Peyer's patch (tissue), 4 donors: ENCODE measurements at regions not wholly inside any gene's neighbourhood (a gene's known extent, or its start where the extent isn't known, plus 50 kb on each side); places are given as distances from the start of the nearest gene placed in this dataset.

Experiments used
- DNase-seq, 3 donors: peaks; one replicate each; pipeline ENCODE4 v3.0.0-alpha.2; 2017 to 2019
- H3K27ac ChIP-seq, 4 donors: fragments of 200-600 bp; sonication (generic); one replicate each; pipeline ENCODE4 v1.5.1; 2016 to 2019
- H3K27me3 ChIP-seq, 2 donors: fragments of 200-600 bp; sonication (generic); one replicate each; pipeline ENCODE4 v1.5.1; 2019
- H3K36me3 ChIP-seq, 3 donors: fragments of 200-600 bp; sonication (generic); one replicate each; pipeline ENCODE4 v1.5.1; 2016 to 2019
- H3K4me1 ChIP-seq, 4 donors: fragments of 200-600 bp; sonication (generic); one replicate each; pipeline ENCODE4 v1.5.1; 2016 to 2019
- H3K4me3 ChIP-seq, 4 donors: fragments of 200-600 bp; sonication (generic); 1 replicate in 3 of 4; 2 replicates in 1 of 4; pipeline ENCODE4 v1.5.1; 2016 to 2019; ENCODE audit warnings: mild to moderate bottlenecking in 1 of 4
- H3K9me3 ChIP-seq, 4 donors: fragments of 200-600 bp; sonication (generic); one replicate each; pipeline ENCODE4 v1.5.1; 2016 to 2019; ENCODE audit warnings: mild to moderate bottlenecking in 1 of 4
- CTCF ChIP-seq, 6 experiments: fragments of 450-650 bp in 4 of 6; fragments of 200-600 bp in 2 of 6; sonication (generic) in 1 of 6; IDR thresholded peaks; one replicate each; pipeline ENCODE4 v1.5.1; 2017 to 2019; ENCODE audit warnings: antibody characterized with exemption in 6 of 6, mild to moderate bottlenecking in 3 of 6, moderate library complexity in 1 of 6
- POLR2A ChIP-seq, 2 donors: fragments of 450-650 bp; IDR thresholded peaks; one replicate each; pipeline ENCODE4 v1.5.1; 2017; ENCODE audit warnings: antibody characterized with exemption in 2 of 2, mild to moderate bottlenecking in 2 of 2, moderate library complexity in 2 of 2

- peak overlapping the region in 2 of 4 donors; percentile 12 to 26 for H3K27ac ChIP-seq
- H3K4me1 ChIP-seq, result peaks cover 0 to 10% (median 0%) of the 10 kb centered on the region in 4 donors
- no peaks in the 10 kb centered on the region for H3K9me3 ChIP-seq
- no peak for DNase-seq
- H3K4me3 ChIP-seq, result no peak overlapping the region
- H3K36me3 ChIP-seq, result no peaks in the 10 kb centered on the region
- H3K27me3 ChIP-seq, result no peaks in the 10 kb centered on the region
- TF ChIP-seq POLR2A (IDR thresholded peaks at IDR 0.05), result no peak
- no peak for TF ChIP-seq CTCF (IDR thresholded peaks at IDR 0.05)
Measured at GRCh38 chr6:21885532-21886114, 292.1 kb downstream of the SOX4 start.

- H3K27ac ChIP-seq, result peak overlapping the region in 1 of 4 donors; percentile 26
- H3K4me3 ChIP-seq, result no peak overlapping the region
Measured at GRCh38 chr6:21886542-21887151, 293.1 kb downstream of the SOX4 start.

GRCh38 chr6:21887231-21888185, 294.0 kb downstream of the SOX4 start:
- H3K9me3 ChIP-seq, result no peaks in the 10 kb centered on the region
- peaks cover 0 to 10% (median 0%) of the 10 kb centered on the region in 4 donors for H3K4me1 ChIP-seq
- DNase-seq, result no peak
- TF ChIP-seq POLR2A (IDR thresholded peaks at IDR 0.05) (no peak), CTCF (IDR thresholded peaks at IDR 0.05) (no peak)
- H3K27me3 ChIP-seq, result no peaks in the 10 kb centered on the region
- H3K27ac ChIP-seq, result peak overlapping the region in 1 of 4 donors; percentile 26
- no peaks in the 10 kb centered on the region for H3K36me3 ChIP-seq
- no peak overlapping the region for H3K4me3 ChIP-seq

More at GRCh38 chr6:21886542-21887151, 293.1 kb downstream of the SOX4 start:
- no peak for DNase-seq
- TF ChIP-seq POLR2A (IDR thresholded peaks at IDR 0.05) (no peak), CTCF (IDR thresholded peaks at IDR 0.05) (no peak)
- Histone ChIP-seq H3K36me3 (no peaks in the 10 kb centered on the region), H3K27me3 (no peaks in the 10 kb centered on the region), H3K9me3 (no peaks in the 10 kb centered on the region), H3K4me1 (peaks cover 0 to 10% (median 0%) of the 10 kb centered on the region in 4 donors)

GRCh38 chr6:21891080-21891479, 297.5 kb downstream of the SOX4 start:
- no peaks in the 10 kb centered on the region for H3K9me3 ChIP-seq
- H3K27ac ChIP-seq, result no peak overlapping the region
- H3K4me3 ChIP-seq, result no peak overlapping the region
- no peaks in the 10 kb centered on the region for H3K4me1 ChIP-seq
- TF ChIP-seq CTCF (IDR thresholded peaks at IDR 0.05), result no peak
- no peak for TF ChIP-seq POLR2A (IDR thresholded peaks at IDR 0.05)
- H3K27me3 ChIP-seq, result no peaks in the 10 kb centered on the region
- no peaks in the 10 kb centered on the region for H3K36me3 ChIP-seq
- DNase-seq, result no peak

GRCh38 chr6:21893793-21894192, 300.2 kb downstream of the SOX4 start:
- DNase-seq, result no peak
- no peak overlapping the region for H3K27ac ChIP-seq
- H3K4me1 ChIP-seq, result no peaks in the 10 kb centered on the region
- H3K36me3 ChIP-seq, result no peaks in the 10 kb centered on the region
- no peak overlapping the region for H3K4me3 ChIP-seq
- no peak for TF ChIP-seq CTCF (IDR thresholded peaks at IDR 0.05)
- no peak for TF ChIP-seq POLR2A (IDR thresholded peaks at IDR 0.05)
- no peaks in the 10 kb centered on the region for H3K9me3 ChIP-seq
- H3K27me3 ChIP-seq, result no peaks in the 10 kb centered on the region
